ENCODE measurements at regions not wholly inside any gene's neighbourhood (a gene's known extent, or its start where the extent isn't known, plus 50 kb on each side); places are given as distances from the start of the nearest gene placed in this dataset.
"Not testable (repeated sequence)": the region's sequence is repeated elsewhere in the genome, so short reads cannot be mapped to it uniquely, and the experiment has no call there.

DNA sequence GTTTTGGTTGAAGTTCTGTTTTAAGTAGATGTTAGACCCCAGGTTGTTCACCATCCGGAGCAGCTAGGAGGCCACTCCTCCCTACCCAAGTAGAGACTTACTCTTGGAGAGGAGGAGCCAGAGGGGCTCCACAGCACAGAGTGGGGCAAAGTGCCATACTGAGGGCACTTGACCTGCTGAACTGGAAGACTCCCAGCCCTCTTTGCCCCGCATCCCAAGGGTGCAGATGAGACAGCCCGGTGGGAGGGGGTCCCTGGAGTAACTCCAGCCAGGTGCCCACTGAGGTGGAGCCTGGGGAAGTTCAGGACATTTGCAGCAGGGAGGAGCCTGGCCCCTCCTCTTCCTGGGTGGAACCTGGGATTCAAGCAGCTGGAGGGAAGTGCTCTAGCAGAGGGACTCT lies 102.1 kb upstream of the GPR6 start:
- TF ChIP-seq, protein P1, sequence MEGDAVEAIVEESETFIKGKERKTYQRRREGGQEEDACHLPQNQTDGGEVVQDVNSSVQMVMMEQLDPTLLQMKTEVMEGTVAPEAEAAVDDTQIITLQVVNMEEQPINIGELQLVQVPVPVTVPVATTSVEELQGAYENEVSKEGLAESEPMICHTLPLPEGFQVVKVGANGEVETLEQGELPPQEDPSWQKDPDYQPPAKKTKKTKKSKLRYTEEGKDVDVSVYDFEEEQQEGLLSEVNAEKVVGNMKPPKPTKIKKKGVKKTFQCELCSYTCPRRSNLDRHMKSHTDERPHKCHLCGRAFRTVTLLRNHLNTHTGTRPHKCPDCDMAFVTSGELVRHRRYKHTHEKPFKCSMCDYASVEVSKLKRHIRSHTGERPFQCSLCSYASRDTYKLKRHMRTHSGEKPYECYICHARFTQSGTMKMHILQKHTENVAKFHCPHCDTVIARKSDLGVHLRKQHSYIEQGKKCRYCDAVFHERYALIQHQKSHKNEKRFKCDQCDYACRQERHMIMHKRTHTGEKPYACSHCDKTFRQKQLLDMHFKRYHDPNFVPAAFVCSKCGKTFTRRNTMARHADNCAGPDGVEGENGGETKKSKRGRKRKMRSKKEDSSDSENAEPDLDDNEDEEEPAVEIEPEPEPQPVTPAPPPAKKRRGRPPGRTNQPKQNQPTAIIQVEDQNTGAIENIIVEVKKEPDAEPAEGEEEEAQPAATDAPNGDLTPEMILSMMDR (conservative IDR thresholded peaks at IDR 0.05) = no peak
- TF ChIP-seq ZFX (IDR thresholded peaks at IDR 0.05) = no peak
- H3K27ac ChIP-seq = no peak overlapping the region

- TF ChIP-seq ZFX (IDR thresholded peaks at IDR 0.05) = no peak
- TF ChIP-seq, protein P1 (conservative IDR thresholded peaks at IDR 0.05) = no peak
- no peak overlapping the region for H3K27ac ChIP-seq
Observed at GRCh38 chr6:109877028-109878004, 100.8 kb upstream of the GPR6 start.

- not testable (repeated sequence) for H3K27ac ChIP-seq
Observed at GRCh38 chr6:109878005-109878690, 100.0 kb upstream of the GPR6 start.

DNA sequence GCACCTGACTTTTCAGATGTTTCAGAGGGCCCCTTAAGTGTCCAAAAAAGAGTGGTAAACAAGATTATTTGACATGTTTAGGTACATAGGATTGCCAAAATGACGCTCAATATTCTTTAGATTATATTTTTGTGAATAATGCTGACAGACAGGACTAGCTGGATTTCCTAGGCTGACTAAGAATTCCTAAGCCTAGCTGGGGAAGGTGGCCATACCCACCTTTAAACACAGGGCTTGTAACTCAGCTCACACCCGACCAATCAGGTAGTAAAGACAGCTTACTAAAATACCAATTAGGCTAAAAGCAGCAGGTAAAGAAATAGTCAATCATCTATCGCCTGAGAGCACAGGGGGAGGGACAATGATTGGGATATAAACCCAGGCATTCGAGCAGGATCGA lies 99.0 kb upstream of the GPR6 start:
- H3K27ac ChIP-seq = not testable (repeated sequence)

DNA sequence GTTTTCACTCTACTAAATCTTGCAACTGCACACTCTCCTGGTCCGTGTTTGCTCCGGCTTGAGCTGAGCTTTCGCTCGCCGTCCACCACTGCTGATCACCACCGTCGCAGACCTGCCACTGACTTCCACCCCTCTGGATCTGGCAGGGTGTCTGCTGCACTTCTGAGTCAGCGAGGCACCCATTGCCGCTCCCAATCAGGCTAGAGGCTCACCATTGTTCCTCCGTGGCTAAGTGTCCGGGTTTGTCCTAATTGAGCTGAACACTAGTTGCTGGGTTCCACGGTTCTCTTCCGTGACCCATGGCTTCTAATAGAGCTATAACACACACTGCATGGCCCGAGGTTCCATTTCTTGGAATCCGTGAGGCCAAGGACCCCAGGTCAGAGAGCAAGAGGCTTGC lies 98.6 kb upstream of the GPR6 start:
- no peak overlapping the region for H3K27ac ChIP-seq
- no peak for TF ChIP-seq ZFX (IDR thresholded peaks at IDR 0.05)
- TF ChIP-seq, protein P1 (conservative IDR thresholded peaks at IDR 0.05) = no peak

DNA sequence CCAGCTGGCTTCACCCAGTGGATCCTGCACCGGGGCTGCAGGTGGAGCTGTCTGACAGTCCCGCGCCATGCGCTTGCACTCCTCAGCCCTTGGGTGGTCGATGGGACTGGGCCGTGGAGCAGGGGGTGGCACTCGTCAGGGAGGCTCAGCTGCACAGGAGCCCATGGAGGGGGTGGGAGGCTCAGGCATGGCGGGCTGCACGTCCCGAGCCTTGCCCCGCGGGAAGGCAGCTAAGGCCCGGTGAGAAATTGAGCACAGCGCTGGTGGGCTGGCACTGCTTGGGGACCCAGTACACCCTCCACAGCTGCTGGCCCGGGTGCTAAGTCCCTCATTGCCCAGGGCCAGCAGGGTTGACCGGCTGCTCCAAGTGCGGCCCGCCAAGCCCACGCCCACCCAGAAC lies 97.0 kb upstream of the GPR6 start:
- not testable (repeated sequence) for H3K27ac ChIP-seq

- not testable (repeated sequence) for H3K27ac ChIP-seq
Observed at GRCh38 chr6:109881953-109882490, 96.1 kb upstream of the GPR6 start.

- no peak overlapping the region for H3K27ac ChIP-seq
- no peak for TF ChIP-seq ZFX (IDR thresholded peaks at IDR 0.05)
- TF ChIP-seq, protein P1 (conservative IDR thresholded peaks at IDR 0.05) = no peak
Observed at GRCh38 chr6:109891924-109892323, 86.2 kb upstream of the GPR6 start.

DNA sequence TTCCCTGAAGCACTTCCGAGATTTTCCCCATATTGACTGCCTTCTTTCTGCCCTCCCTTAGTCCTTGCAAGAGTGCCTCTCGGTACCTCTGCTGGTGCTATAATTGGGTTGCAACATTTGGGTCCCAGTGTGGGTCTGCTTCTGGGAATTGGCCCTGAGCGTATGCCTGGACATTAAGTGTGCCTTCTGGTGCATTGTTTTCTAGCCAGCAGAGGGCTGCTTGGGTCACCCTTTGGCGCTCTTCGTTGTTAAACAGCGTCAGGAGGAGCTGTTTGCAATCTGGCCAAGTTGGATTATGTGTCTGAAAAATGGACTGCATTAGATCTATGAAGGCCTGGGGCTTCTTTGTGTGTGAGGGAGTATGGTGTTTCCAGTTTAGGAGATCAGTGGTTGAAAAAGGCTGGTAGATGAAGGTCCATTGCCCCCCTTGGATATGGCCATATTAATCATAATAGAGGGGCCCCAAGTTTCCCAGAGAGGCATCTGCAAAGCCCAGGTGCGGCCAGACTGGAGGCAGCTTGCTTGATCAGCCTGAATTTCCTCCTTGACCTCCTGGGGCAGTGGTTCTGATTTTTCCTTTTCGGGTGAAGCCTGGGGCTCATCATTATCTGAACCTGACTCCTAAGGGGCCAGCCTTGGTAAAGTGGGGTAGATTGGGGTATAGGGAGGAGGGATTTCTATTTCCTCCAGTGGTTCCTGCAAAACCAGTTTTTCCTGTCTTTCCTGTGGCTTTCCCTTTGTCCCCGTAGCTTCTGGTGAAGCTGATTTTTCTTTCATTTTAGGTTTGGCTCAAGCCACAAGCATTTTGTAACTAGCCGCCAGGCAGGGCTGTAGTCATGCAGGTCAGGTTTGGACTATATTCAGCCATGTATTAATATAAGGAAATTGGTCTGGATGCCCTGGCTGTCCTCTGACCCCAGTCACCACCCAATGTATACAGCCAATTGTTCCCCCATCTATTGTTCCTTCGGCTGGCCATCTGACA lies 85.4 kb upstream of the GPR6 start:
- TF ChIP-seq ZFX (IDR thresholded peaks at IDR 0.05) = no peak
- TF ChIP-seq, protein P1 (conservative IDR thresholded peaks at IDR 0.05) = peak; percentile 7; the same call in 1 of the 2 replicates
- peak overlapping the region; percentile 20 for H3K27ac ChIP-seq
